Trophoblast cell (in vitro differentiated cells and primary cell): ENCODE measurements at regions not wholly inside any gene's neighbourhood (a gene's known extent, or its start where the extent isn't known, plus 50 kb on each side); places are given as distances from the start of the nearest gene placed in this dataset.

Source experiments
- DNase-seq, 2 donors: peaks; one replicate each; pipeline ENCODE4 v3.0.0-alpha.2; 2016
- H2AFZ ChIP-seq: 2 replicates; pipeline ENCODE4 v1.6.1; 2013; ENCODE audit warnings: low read length, moderate library complexity, mild to moderate bottlenecking; ENCODE audit not compliant: insufficient read depth, poor library complexity
- H2AK5ac ChIP-seq: 2 replicates; pipeline ENCODE4 v1.6.1; 2013; ENCODE audit warnings: mild to moderate bottlenecking, low read length
- H2BK120ac ChIP-seq: 2 replicates; pipeline ENCODE4 v1.6.1; 2013; ENCODE audit warnings: low read length, mild to moderate bottlenecking, moderate library complexity; ENCODE audit not compliant: insufficient read depth, poor library complexity
- H2BK12ac ChIP-seq: 2 replicates; pipeline ENCODE4 v1.6.1; 2013; ENCODE audit warnings: mild to moderate bottlenecking, low read length, moderate library complexity
- H2BK5ac ChIP-seq: 2 replicates; pipeline ENCODE4 v1.6.1; 2013; ENCODE audit warnings: low read length, low read depth, moderate library complexity, mild to moderate bottlenecking; ENCODE audit not compliant: poor library complexity
- H3K14ac ChIP-seq: 2 replicates; pipeline ENCODE4 v1.6.1; 2013; ENCODE audit warnings: mild to moderate bottlenecking, low read length
- H3K18ac ChIP-seq: 2 replicates; pipeline ENCODE4 v1.6.1; 2013; ENCODE audit warnings: mild to moderate bottlenecking, low read length
- H3K23ac ChIP-seq: 2 replicates; pipeline ENCODE4 v1.6.1; 2013; ENCODE audit warnings: low read length
- H3K27ac ChIP-seq: 2 replicates; pipeline ENCODE4 v1.5.1; 2013; ENCODE audit warnings: low read depth, mild to moderate bottlenecking, inconsistent platforms, low read length, moderate library complexity
- H3K27me3 ChIP-seq: 2 replicates; pipeline ENCODE4 v1.6.1; 2013; ENCODE audit warnings: inconsistent platforms, mild to moderate bottlenecking, low read length, moderate library complexity; ENCODE audit not compliant: insufficient read depth
- H3K36me3 ChIP-seq, 2 experiments: 1 replicate in 1 of 2; 2 replicates in 1 of 2; pipeline ENCODE4 v1.6.1; 2013; ENCODE audit warnings: low read length in 2 of 2, mild to moderate bottlenecking in 2 of 2, moderate library complexity in 1 of 2; ENCODE audit not compliant: insufficient read depth in 2 of 2, control insufficient read depth in 1 of 2
- H3K4ac ChIP-seq: 2 replicates; pipeline ENCODE4 v1.6.1; 2013; ENCODE audit warnings: low read depth, mild to moderate bottlenecking, low read length, moderate library complexity
- H3K4me1 ChIP-seq, 2 experiments: 1 replicate in 1 of 2; 2 replicates in 1 of 2; pipeline ENCODE4 v1.6.1; 2013; ENCODE audit warnings: low read length in 2 of 2, mild to moderate bottlenecking in 2 of 2, moderate library complexity in 1 of 2; ENCODE audit not compliant: insufficient read depth in 2 of 2, control insufficient read depth in 1 of 2
- H3K4me2 ChIP-seq: 2 replicates; pipeline ENCODE4 v1.6.1; 2013; ENCODE audit warnings: inconsistent platforms, mild to moderate bottlenecking, low read length, moderate library complexity
- H3K4me3 ChIP-seq: 2 replicates; pipeline ENCODE4 v1.5.1; 2013; ENCODE audit warnings: mild to moderate bottlenecking, low read depth, low read length, inconsistent platforms
- H3K79me1 ChIP-seq: one replicate; pipeline ENCODE4 v1.6.1; 2013; ENCODE audit warnings: low read length
- H3K79me2 ChIP-seq: 2 replicates; pipeline ENCODE4 v1.6.1; 2013; ENCODE audit warnings: low read length, mild to moderate bottlenecking; ENCODE audit not compliant: control insufficient read depth, insufficient read depth, poor library complexity
- H3K9ac ChIP-seq: 2 replicates; pipeline ENCODE4 v1.6.1; 2013; ENCODE audit warnings: mild to moderate bottlenecking, low read length
- H3K9me3 ChIP-seq: 2 replicates; pipeline ENCODE4 v1.6.1; 2013; ENCODE audit warnings: low read depth, mild to moderate bottlenecking, control low read depth, inconsistent platforms, low read length; ENCODE audit not compliant: insufficient read depth
- H4K12ac ChIP-seq: 2 replicates; pipeline ENCODE4 v1.6.1; 2013; ENCODE audit warnings: low read depth, mild to moderate bottlenecking, low read length, moderate library complexity
- H4K8ac ChIP-seq: 2 replicates; pipeline ENCODE4 v1.6.1; 2013; ENCODE audit warnings: low read depth, mild to moderate bottlenecking, low read length, moderate library complexity
- H4K91ac ChIP-seq: one replicate; pipeline ENCODE4 v1.6.1; 2013; ENCODE audit warnings: low read depth, mild to moderate bottlenecking, low read length, moderate library complexity
- WGBS: extraction: QIAGEN DNeasy Blood & Tissue Kit; methylation state at CpG from one replicate; pipeline ENCODE4 v1.1.7; 2013; ENCODE audit warnings: missing lambda C conversion rate; ENCODE audit not compliant: insufficient read length, insufficient coverage; ENCODE audit errors: extremely low coverage; 5-methylcytosine and 5-hydroxymethylcytosine counted together

DNA sequence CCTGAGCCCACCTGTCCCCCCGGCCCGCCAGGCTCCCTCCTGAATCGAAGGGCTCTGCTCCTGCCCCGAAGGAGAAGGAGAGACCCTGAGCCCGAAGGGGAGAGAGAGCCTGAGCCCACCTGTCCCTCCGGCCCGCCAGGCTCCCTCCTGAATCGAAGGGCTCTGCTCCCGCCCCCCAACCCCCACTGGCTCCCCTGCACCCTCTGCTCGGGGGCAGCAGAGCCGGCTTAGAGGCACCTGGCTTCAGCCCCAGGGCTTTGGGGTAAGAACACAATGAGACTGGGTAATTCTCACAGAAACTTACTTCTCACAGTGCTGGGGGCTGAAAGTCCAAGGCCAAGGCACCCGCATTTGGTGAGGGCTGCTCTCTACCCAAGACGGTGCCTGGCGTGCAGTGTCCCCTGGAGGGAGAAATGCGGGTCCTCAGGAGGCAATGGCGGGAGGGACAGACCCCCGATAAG is 53.1 kb upstream of the FBRSL1 start:
- Histone ChIP-seq H3K4me1 (no peaks in the 10 kb centered on the region), H2BK120ac (no peak overlapping the region), H3K36me3 (no peaks in the 10 kb centered on the region)

GRCh38 chr12:132435486-132436187 is 54.3 kb upstream of the FBRSL1 start:
- no peaks in the 10 kb centered on the region for H3K79me1 ChIP-seq
- H4K8ac ChIP-seq = no peak overlapping the region
- H4K12ac ChIP-seq = no peak overlapping the region
- H3K4me3 ChIP-seq = no peak overlapping the region
- peaks cover 14% of the 10 kb centered on the region for H3K9me3 ChIP-seq
- no peak overlapping the region for H3K27ac ChIP-seq
- H3K23ac ChIP-seq = no peak overlapping the region
- H2BK12ac ChIP-seq = no peak overlapping the region
- no peaks in the 10 kb centered on the region for H3K36me3 ChIP-seq
- H3K4me2 ChIP-seq = no peak overlapping the region
- no peaks in the 10 kb centered on the region for H3K79me2 ChIP-seq
- peaks cover 7% of the 10 kb centered on the region for H3K27me3 ChIP-seq
- no peak overlapping the region for H3K18ac ChIP-seq
- H2AFZ ChIP-seq = no peak overlapping the region
- no CpG with 5 or more reads among the region's 39 CpGs for WGBS
- H3K9ac ChIP-seq = no peak overlapping the region
- H4K91ac ChIP-seq = no peak overlapping the region
- no peak overlapping the region for H3K14ac ChIP-seq
- no peak overlapping the region for H2BK120ac ChIP-seq
- H2BK5ac ChIP-seq = no peak overlapping the region
- H3K4me1 ChIP-seq = no peaks in the 10 kb centered on the region
- no peak for DNase-seq
- H2AK5ac ChIP-seq = no peak overlapping the region
- H3K4ac ChIP-seq = no peak overlapping the region

More for the DNA sequence above, 53.1 kb upstream of the FBRSL1 start:
- no peak overlapping the region for H3K4me3 ChIP-seq
- DNase-seq = no peak
- no peak overlapping the region for H3K4me2 ChIP-seq
- no peak overlapping the region for H2AFZ ChIP-seq
- H3K9me3 ChIP-seq = peaks cover 12% of the 10 kb centered on the region
- no peak overlapping the region for H3K18ac ChIP-seq
- no peak overlapping the region for H3K14ac ChIP-seq
- no peaks in the 10 kb centered on the region for H3K79me2 ChIP-seq
- H4K8ac ChIP-seq = no peak overlapping the region
- no peak overlapping the region for H3K23ac ChIP-seq
- H3K9ac ChIP-seq = no peak overlapping the region
- no peak overlapping the region for H4K12ac ChIP-seq
- no peaks in the 10 kb centered on the region for H3K79me1 ChIP-seq
- H4K91ac ChIP-seq = no peak overlapping the region
- peaks cover 3% of the 10 kb centered on the region for H3K27me3 ChIP-seq
- H2AK5ac ChIP-seq = no peak overlapping the region
- WGBS = no CpG with 5 or more reads among the region's 17 CpGs
- H2BK5ac ChIP-seq = no peak overlapping the region
- no peak overlapping the region for H2BK12ac ChIP-seq
- no peak overlapping the region for H3K4ac ChIP-seq
- H3K27ac ChIP-seq = no peak overlapping the region

GRCh38 chr12:132433641-132434395 is 56.1 kb upstream of the FBRSL1 start:
- Histone ChIP-seq H3K9me3 (peaks cover 15% of the 10 kb centered on the region), H3K4me1 (no peaks in the 10 kb centered on the region), H3K27ac (no peak overlapping the region), H2BK12ac (no peak overlapping the region), H2BK120ac (no peak overlapping the region), H3K23ac (no peak overlapping the region), H3K9ac (no peak overlapping the region), H3K36me3 (no peaks in the 10 kb centered on the region), H3K4ac (no peak overlapping the region), H2BK5ac (no peak overlapping the region), H3K79me1 (no peaks in the 10 kb centered on the region), H2AK5ac (no peak overlapping the region), H4K8ac (no peak overlapping the region), H3K14ac (no peak overlapping the region), H4K12ac (no peak overlapping the region), H3K4me2 (no peak overlapping the region), H2AFZ (no peak overlapping the region), H3K4me3 (no peak overlapping the region), H3K27me3 (peaks cover 11% of the 10 kb centered on the region), H4K91ac (no peak overlapping the region), H3K18ac (no peak overlapping the region), H3K79me2 (no peaks in the 10 kb centered on the region)
- DNase-seq = no peak
- no CpG with 5 or more reads among the region's 35 CpGs for WGBS

DNA sequence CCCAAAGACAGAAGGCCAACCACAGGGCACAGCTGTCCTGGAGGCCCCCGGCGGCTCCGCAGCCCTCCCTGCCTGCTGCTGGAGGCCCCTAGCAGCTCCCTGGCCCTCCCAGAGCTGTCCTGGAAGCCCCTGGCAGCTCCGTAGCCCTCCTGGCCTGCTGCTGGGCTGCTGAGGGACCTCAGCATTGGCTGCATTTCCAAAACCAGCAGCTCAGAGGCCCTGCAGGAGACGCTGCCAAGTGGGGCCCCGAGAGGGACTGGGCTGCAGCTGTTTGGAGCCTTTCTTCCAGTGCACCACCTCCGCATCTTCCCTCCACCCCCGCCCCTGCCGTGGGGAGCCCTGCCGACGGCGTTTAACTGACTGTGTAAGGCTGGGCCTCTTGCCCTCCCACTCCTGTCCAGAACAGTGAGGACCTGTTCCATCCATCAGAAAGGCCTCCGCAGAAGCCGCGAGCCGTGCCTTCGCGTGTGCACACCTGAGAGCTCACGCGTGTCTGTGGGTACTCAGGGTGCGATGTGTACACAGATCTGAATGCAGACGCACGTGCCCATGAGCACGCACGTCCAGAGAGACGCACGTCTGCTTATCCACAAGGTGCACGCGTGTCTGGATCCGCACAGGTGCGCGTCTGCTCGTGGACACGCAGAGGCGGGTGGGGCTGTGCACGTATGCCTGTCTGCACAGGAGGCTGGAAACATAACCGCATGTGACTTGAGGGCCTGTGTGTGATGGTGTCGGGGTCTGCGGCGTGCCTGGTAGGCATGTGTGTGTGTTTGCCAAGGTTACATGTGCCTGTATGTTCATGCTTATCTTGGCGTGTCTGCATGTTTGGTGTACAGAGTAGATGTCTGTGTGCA is 57.0 kb upstream of the FBRSL1 start:
- H3K79me1 ChIP-seq = no peaks in the 10 kb centered on the region
- H3K4me2 ChIP-seq = no peak overlapping the region
- no peak overlapping the region for H3K14ac ChIP-seq
- no peaks in the 10 kb centered on the region for H3K4me1 ChIP-seq
- no peak overlapping the region for H2AFZ ChIP-seq
- no peak overlapping the region for H3K9ac ChIP-seq
- H3K9me3 ChIP-seq = peaks cover 15% of the 10 kb centered on the region
- H4K91ac ChIP-seq = no peak overlapping the region
- no CpG with 5 or more reads among the region's 41 CpGs for WGBS
- no peak overlapping the region for H3K4ac ChIP-seq
- H3K18ac ChIP-seq = no peak overlapping the region
- no peak overlapping the region for H2BK120ac ChIP-seq
- H3K27me3 ChIP-seq = peaks cover 15% of the 10 kb centered on the region
- no peak overlapping the region for H4K8ac ChIP-seq
- DNase-seq = no peak
- no peak overlapping the region for H3K27ac ChIP-seq
- H3K79me2 ChIP-seq = no peaks in the 10 kb centered on the region
- no peak overlapping the region for H2BK5ac ChIP-seq
- no peak overlapping the region for H3K4me3 ChIP-seq
- no peak overlapping the region for H4K12ac ChIP-seq
- no peak overlapping the region for H2BK12ac ChIP-seq
- no peak overlapping the region for H2AK5ac ChIP-seq
- no peaks in the 10 kb centered on the region for H3K36me3 ChIP-seq
- H3K23ac ChIP-seq = no peak overlapping the region
